OCI-LY7 (cell line): ENCODE measurements at regions not wholly inside any gene's neighbourhood (a gene's known extent, or its start where the extent isn't known, plus 50 kb on each side); places are given as distances from the start of the nearest gene placed in this dataset.

Experiments used
- BruUV-seq: library from RNA; stranded (reverse); fragments of 400-500 nt; replicated peaks from 2 replicates; lab custom pipeline; 2021; lab: Mats Ljungman, UMichigan
- CTCF ChIA-PET: fragments of 300-600 bp; sonication (Branson Sonifier 250); formaldehyde crosslinking; loops from one replicate; lab custom pipeline; 2022; ENCODE audit warnings: antibody characterized with exemption; ENCODE audit not compliant: unreplicated experiment; lab: Charles Lee
- POLR2A ChIA-PET: fragments of 300-600 bp; sonication (Branson Sonifier 250); formaldehyde crosslinking; loops from one replicate; lab custom pipeline; 2022; ENCODE audit warnings: antibody characterized with exemption; lab: Charles Lee
- DNase-seq: peaks from one replicate; pipeline ENCODE4 v3.0.0-alpha.2; 2015; ENCODE audit warnings: low spot score
- H2AFZ ChIP-seq: fragments of 200-600 bp; sonication (generic), shearing (Covaris generic); 2 replicates; pipeline ENCODE4 v1.6.1; 2014; ENCODE audit warnings: mild to moderate bottlenecking, antibody characterized with exemption, low read length, moderate library complexity
- H3K27ac ChIP-seq: fragments of 200-600 bp; sonication (generic); 2 replicates; pipeline ENCODE4 v1.5.1; 2014; ENCODE audit warnings: mixed run types, low read depth, mild to moderate bottlenecking, moderate library complexity, low read length, inconsistent platforms; ENCODE audit not compliant: poor library complexity, severe bottlenecking
- H3K36me3 ChIP-seq: fragments of 200-600 bp; sonication (generic); 2 replicates; pipeline ENCODE4 v1.6.1; 2014; ENCODE audit warnings: mild to moderate bottlenecking, antibody characterized with exemption, low read length, moderate library complexity, mixed read lengths; ENCODE audit not compliant: insufficient read depth
- H3K4me1 ChIP-seq: fragments of 200-600 bp; sonication (generic); 2 replicates; pipeline ENCODE4 v1.5.1; 2014; ENCODE audit warnings: mild to moderate bottlenecking, low read length; ENCODE audit not compliant: insufficient read depth, poor library complexity, severe bottlenecking
- H3K4me2 ChIP-seq: fragments of 200-600 bp; sonication (generic); 2 replicates; pipeline ENCODE4 v1.6.1; 2014; ENCODE audit warnings: mild to moderate bottlenecking, low read length
- H3K4me3 ChIP-seq: fragments of 200-600 bp; sonication (generic); 2 replicates; pipeline ENCODE4 v1.5.1; 2014; ENCODE audit warnings: mild to moderate bottlenecking, low read depth, low read length; ENCODE audit not compliant: poor library complexity, severe bottlenecking
- H3K79me2 ChIP-seq: fragments of 200-600 bp; sonication (generic); 2 replicates; pipeline ENCODE4 v1.6.1; 2016; ENCODE audit warnings: low read depth, mild to moderate bottlenecking, low read length, moderate library complexity, mixed read lengths; ENCODE audit not compliant: insufficient read depth
- H3K9me2 ChIP-seq: fragments of 200-600 bp; sonication (generic); 2 replicates; pipeline ENCODE4 v1.6.1; 2016; ENCODE audit warnings: mild to moderate bottlenecking, low read length, mixed read lengths; ENCODE audit not compliant: insufficient read depth
- H3K9me3 ChIP-seq: fragments of 200-600 bp; sonication (generic); 2 replicates; pipeline ENCODE4 v1.6.1; 2014; ENCODE audit warnings: mild to moderate bottlenecking, mixed run types, low read length, mixed read lengths
- H4K20me1 ChIP-seq: fragments of 200-600 bp; sonication (generic); 2 replicates; pipeline ENCODE4 v1.6.1; 2014; ENCODE audit warnings: mild to moderate bottlenecking, antibody characterized with exemption, low read length, moderate library complexity, mixed read lengths; ENCODE audit not compliant: insufficient read depth
- CTCF ChIP-seq: fragments of 200-600 bp; sonication (generic); conservative IDR thresholded peaks from 2 replicates; pipeline ENCODE4 v1.5.1; 2014; ENCODE audit warnings: mild to moderate bottlenecking, antibody characterized with exemption, low read length, moderate library complexity, mixed read lengths
- EZH2phosphoT487 ChIP-seq: fragments of 200-600 bp; sonication (generic); IDR thresholded peaks from 2 replicates; pipeline ENCODE4 v1.6.1; 2018; ENCODE audit warnings: low read depth, borderline replicate concordance, mild to moderate bottlenecking, mixed run types, antibody characterized with exemption, low read length, moderate library complexity, mixed read lengths
- intact Hi-C: fragments of 100-400 bp; cut with micrococcal nuclease; formaldehyde crosslinking; loops from one replicate; pipeline ENCODE4 v1.10.0; 2022; ENCODE audit not compliant: unreplicated experiment

GRCh38 chr2:123502931-123503330 lies 522.2 kb upstream of the CNTNAP5 start:
- Histone ChIP-seq H3K79me2 (no peaks in the 10 kb centered on the region), H3K9me2 (no peaks in the 10 kb centered on the region), H3K4me1 (no peaks in the 10 kb centered on the region), H2AFZ (no peak overlapping the region), H3K36me3 (no peaks in the 10 kb centered on the region), H3K27ac (no peak overlapping the region), H3K4me2 (no peak overlapping the region), H3K4me3 (no peak overlapping the region), H4K20me1 (no peaks in the 10 kb centered on the region), H3K9me3 (no peaks in the 10 kb centered on the region)
- no TSS peak for BruUV-seq
- ChIA-PET CTCF (no interaction called here), POLR2A (no interaction called here)
- DNase-seq: no peak
- intact Hi-C loops: no loop called here
- no peak for TF ChIP-seq CTCF
- no peak for TF ChIP-seq EZH2phosphoT487

- no TSS peak for BruUV-seq
- Histone ChIP-seq H3K36me3 (no peaks in the 10 kb centered on the region), H2AFZ (no peak overlapping the region), H4K20me1 (no peaks in the 10 kb centered on the region), H3K4me1 (no peaks in the 10 kb centered on the region), H3K4me2 (no peak overlapping the region), H3K9me2 (no peaks in the 10 kb centered on the region), H3K27ac (no peak overlapping the region), H3K4me3 (no peak overlapping the region), H3K9me3 (no peaks in the 10 kb centered on the region), H3K79me2 (no peaks in the 10 kb centered on the region)
- POLR2A ChIA-PET: no interaction called here
- intact Hi-C loops: no loop called here
- CTCF ChIA-PET: no interaction called here
- no peak for DNase-seq
- TF ChIP-seq CTCF (no peak), EZH2phosphoT487 (no peak)
Observed at GRCh38 chr2:123512547-123512946, 512.5 kb upstream of the CNTNAP5 start.

GRCh38 chr2:123513351-123513750 lies 511.7 kb upstream of the CNTNAP5 start:
- BruUV-seq: no TSS peak
- Histone ChIP-seq H3K79me2 (no peaks in the 10 kb centered on the region), H3K4me2 (no peak overlapping the region), H3K36me3 (no peaks in the 10 kb centered on the region), H3K4me1 (no peaks in the 10 kb centered on the region), H2AFZ (no peak overlapping the region), H3K4me3 (no peak overlapping the region), H3K9me2 (no peaks in the 10 kb centered on the region), H4K20me1 (no peaks in the 10 kb centered on the region), H3K9me3 (no peaks in the 10 kb centered on the region), H3K27ac (no peak overlapping the region)
- ChIA-PET CTCF (no interaction called here), POLR2A (interaction anchor here (0.5 kb wide), 1 partner anchor 1224 kb away, joined by 3 read pairs; no protein-coding TSS in a partner anchor)
- no peak for DNase-seq
- no peak for TF ChIP-seq EZH2phosphoT487
- no peak for TF ChIP-seq CTCF
- intact Hi-C loops: no loop called here
